Mononuclear cell (primary cell): ENCODE measurements at regions not wholly inside any gene's neighbourhood (a gene's known extent, or its start where the extent isn't known, plus 50 kb on each side); places are given as distances from the start of the nearest gene placed in this dataset.

Experiments
- H3K27me3 ChIP-seq: 2 replicates; pipeline ENCODE4 v1.6.0; 2011; ENCODE audit warnings: low read length, control low read depth; ENCODE audit not compliant: insufficient read depth
- H3K4me1 ChIP-seq: 2 replicates; pipeline ENCODE4 v1.5.1; 2011; ENCODE audit warnings: mild to moderate bottlenecking, low read length, control low read depth; ENCODE audit not compliant: insufficient read depth
- H3K4me3 ChIP-seq: 2 replicates; pipeline ENCODE4 v1.5.1; 2011; ENCODE audit warnings: mild to moderate bottlenecking, low read length, moderate library complexity
- H3K9me3 ChIP-seq: 2 replicates; pipeline ENCODE4 v1.5.1; 2011; ENCODE audit warnings: low read depth, mild to moderate bottlenecking, control low read depth, low read length

GRCh38 chr17:77771587-77771986, 186.9 kb upstream of the TNRC6C start:
- H3K9me3 ChIP-seq, result no peaks in the 10 kb centered on the region
- H3K27me3 ChIP-seq, result no peaks in the 10 kb centered on the region

GRCh38 chr17:77771998-77772397, 186.5 kb upstream of the TNRC6C start:
- Histone ChIP-seq H3K9me3 (no peaks in the 10 kb centered on the region), H3K4me1 (peaks cover 8% of the 10 kb centered on the region), H3K27me3 (no peaks in the 10 kb centered on the region), H3K4me3 (no peak overlapping the region)

More at GRCh38 chr17:77771587-77771986, 186.9 kb upstream of the TNRC6C start:
- peaks cover 8% of the 10 kb centered on the region for H3K4me1 ChIP-seq
- no peak overlapping the region for H3K4me3 ChIP-seq

GRCh38 chr17:77772461-77772897, 186.0 kb upstream of the TNRC6C start:
- no peaks in the 10 kb centered on the region for H3K27me3 ChIP-seq
- no peaks in the 10 kb centered on the region for H3K9me3 ChIP-seq
- peaks cover 8% of the 10 kb centered on the region for H3K4me1 ChIP-seq
- no peak overlapping the region for H3K4me3 ChIP-seq

- no peaks in the 10 kb centered on the region for H3K9me3 ChIP-seq
- H3K4me1 ChIP-seq, result peaks cover 8% of the 10 kb centered on the region
- no peak overlapping the region for H3K4me3 ChIP-seq
- H3K27me3 ChIP-seq, result no peaks in the 10 kb centered on the region
Measured at GRCh38 chr17:77772899-77773358, 185.6 kb upstream of the TNRC6C start.

- Histone ChIP-seq H3K27me3 (no peaks in the 10 kb centered on the region), H3K4me1 (peaks cover 8% of the 10 kb centered on the region), H3K9me3 (no peaks in the 10 kb centered on the region), H3K4me3 (no peak overlapping the region)
Measured at GRCh38 chr17:77774182-77774581, 184.3 kb upstream of the TNRC6C start.

GRCh38 chr17:77778636-77779489, 179.6 kb upstream of the TNRC6C start:
- Histone ChIP-seq H3K9me3 (no peaks in the 10 kb centered on the region), H3K4me3 (no peak overlapping the region), H3K27me3 (no peaks in the 10 kb centered on the region), H3K4me1 (peaks cover 4% of the 10 kb centered on the region)

GRCh38 chr17:77779711-77780539, 178.6 kb upstream of the TNRC6C start:
- Histone ChIP-seq H3K4me1 (peaks cover 13% of the 10 kb centered on the region), H3K9me3 (no peaks in the 10 kb centered on the region), H3K4me3 (no peak overlapping the region), H3K27me3 (no peaks in the 10 kb centered on the region)

- Histone ChIP-seq H3K9me3 (no peaks in the 10 kb centered on the region), H3K4me3 (no peak overlapping the region), H3K4me1 (peaks cover 17% of the 10 kb centered on the region), H3K27me3 (no peaks in the 10 kb centered on the region)
Measured at GRCh38 chr17:77781536-77781935, 177.0 kb upstream of the TNRC6C start.

- H3K9me3 ChIP-seq, result no peaks in the 10 kb centered on the region
- H3K4me1 ChIP-seq, result peaks cover 17% of the 10 kb centered on the region
- H3K27me3 ChIP-seq, result no peaks in the 10 kb centered on the region
- no peak overlapping the region for H3K4me3 ChIP-seq
Measured at GRCh38 chr17:77782201-77782600, 176.3 kb upstream of the TNRC6C start.

GRCh38 chr17:77782611-77783010, 175.9 kb upstream of the TNRC6C start:
- H3K4me1 ChIP-seq, result peaks cover 17% of the 10 kb centered on the region
- no peaks in the 10 kb centered on the region for H3K9me3 ChIP-seq
- no peaks in the 10 kb centered on the region for H3K27me3 ChIP-seq
- H3K4me3 ChIP-seq, result no peak overlapping the region

GRCh38 chr17:77783991-77784820, 174.3 kb upstream of the TNRC6C start:
- H3K4me1 ChIP-seq, result peaks cover 17% of the 10 kb centered on the region
- H3K4me3 ChIP-seq, result no peak overlapping the region
- H3K27me3 ChIP-seq, result no peaks in the 10 kb centered on the region

GRCh38 chr17:77785312-77785905, 173.1 kb upstream of the TNRC6C start:
- H3K4me3 ChIP-seq, result no peak overlapping the region
- H3K4me1 ChIP-seq, result peaks cover 17% of the 10 kb centered on the region
- H3K27me3 ChIP-seq, result no peaks in the 10 kb centered on the region
- H3K9me3 ChIP-seq, result no peaks in the 10 kb centered on the region

More at GRCh38 chr17:77783991-77784820, 174.3 kb upstream of the TNRC6C start:
- H3K9me3 ChIP-seq, result no peaks in the 10 kb centered on the region

GRCh38 chr17:77786090-77786489, 172.4 kb upstream of the TNRC6C start:
- no peaks in the 10 kb centered on the region for H3K27me3 ChIP-seq
- H3K4me3 ChIP-seq, result no peak overlapping the region
- peaks cover 17% of the 10 kb centered on the region for H3K4me1 ChIP-seq
- no peaks in the 10 kb centered on the region for H3K9me3 ChIP-seq

GRCh38 chr17:77786740-77787505, 171.6 kb upstream of the TNRC6C start:
- no peak overlapping the region for H3K4me3 ChIP-seq
- no peaks in the 10 kb centered on the region for H3K27me3 ChIP-seq
- peaks cover 17% of the 10 kb centered on the region for H3K4me1 ChIP-seq
- H3K9me3 ChIP-seq, result no peaks in the 10 kb centered on the region
